ENCODE measurements at regions not wholly inside any gene's neighbourhood (a gene's known extent, or its start where the extent isn't known, plus 50 kb on each side); places are given as distances from the start of the nearest gene placed in this dataset.

GRCh38 chr13:58474581-58474980, 843.0 kb downstream of the PCDH17 start:
- H3K4me3 ChIP-seq (ENCODE audit: low read depth, low read length), result no peak overlapping the region
- H3K36me3 ChIP-seq, result no peaks in the 10 kb centered on the region
- no peak for DNase-seq
- H3K27me3 ChIP-seq (ENCODE audit: insufficient read depth, low read depth, severe bottlenecking), result no peaks in the 10 kb centered on the region
- TF ChIP-seq CTCF (IDR thresholded peaks at IDR 0.05; ENCODE audit: low read depth, low read length), result no peak
- no peaks in the 10 kb centered on the region for H3K9me3 ChIP-seq (ENCODE audit: severe bottlenecking)
- H3K27ac ChIP-seq, result no peak overlapping the region

DNA sequence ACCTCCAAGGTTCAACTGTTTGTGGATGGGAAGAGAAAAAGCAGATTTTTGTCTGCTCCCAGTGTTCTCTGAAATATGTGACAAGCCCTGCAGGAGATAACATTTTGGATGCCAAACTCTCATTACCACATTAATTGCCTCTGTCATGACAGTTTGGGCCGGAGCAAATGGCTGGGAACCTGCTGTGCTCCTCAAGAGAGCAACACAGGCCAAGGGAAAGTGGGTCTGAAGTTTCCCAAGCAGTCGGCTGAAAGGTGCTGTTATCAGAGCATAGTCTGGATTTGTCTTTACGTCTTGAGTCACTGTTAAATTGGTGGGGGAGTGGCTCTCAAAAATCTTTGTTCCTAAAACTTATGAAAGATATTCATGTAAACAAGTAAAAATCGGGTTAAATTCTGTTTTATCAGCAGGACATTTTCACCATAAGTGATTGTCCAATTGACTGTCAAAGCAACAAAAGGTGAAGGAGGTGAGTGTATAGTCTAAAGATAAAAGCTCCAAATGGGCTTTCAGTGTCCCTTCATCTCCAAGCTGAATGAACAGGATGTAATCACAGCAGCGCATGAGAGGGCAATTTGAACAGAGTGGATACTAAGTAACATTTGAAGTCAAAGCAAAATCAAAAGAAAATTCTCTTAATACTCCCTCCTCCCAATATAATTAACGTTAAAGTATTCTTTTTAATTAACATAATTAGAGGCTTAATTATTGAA, 844.8 kb downstream of the PCDH17 start:
- no peak overlapping the region for H3K4me3 ChIP-seq (ENCODE audit: low read depth, low read length)
- no peak for DNase-seq

GRCh38 chr13:58478858-58479257, 847.3 kb downstream of the PCDH17 start:
- no peaks in the 10 kb centered on the region for H3K27me3 ChIP-seq (ENCODE audit: insufficient read depth, low read depth, severe bottlenecking)
- no peaks in the 10 kb centered on the region for H3K36me3 ChIP-seq
- no peak for TF ChIP-seq CTCF (IDR thresholded peaks at IDR 0.05; ENCODE audit: low read depth, low read length)
- H3K9me3 ChIP-seq (ENCODE audit: severe bottlenecking), result no peaks in the 10 kb centered on the region
- no peak overlapping the region for H3K27ac ChIP-seq
- DNase-seq, result no peak
- H3K4me3 ChIP-seq (ENCODE audit: low read depth, low read length), result no peak overlapping the region

More for the DNA sequence above, 844.8 kb downstream of the PCDH17 start:
- Histone ChIP-seq H3K27me3 (ENCODE audit: insufficient read depth, low read depth, severe bottlenecking) (no peaks in the 10 kb centered on the region), H3K9me3 (ENCODE audit: severe bottlenecking) (no peaks in the 10 kb centered on the region), H3K27ac (no peak overlapping the region), H3K36me3 (no peaks in the 10 kb centered on the region)
- no peak for TF ChIP-seq CTCF (IDR thresholded peaks at IDR 0.05; ENCODE audit: low read depth, low read length)

GRCh38 chr13:58480061-58480460, 848.5 kb downstream of the PCDH17 start:
- no peaks in the 10 kb centered on the region for H3K9me3 ChIP-seq (ENCODE audit: severe bottlenecking)
- DNase-seq, result no peak
- H3K4me3 ChIP-seq (ENCODE audit: low read depth, low read length), result no peak overlapping the region
- H3K27me3 ChIP-seq (ENCODE audit: insufficient read depth, low read depth, severe bottlenecking), result no peaks in the 10 kb centered on the region
- no peaks in the 10 kb centered on the region for H3K36me3 ChIP-seq
- H3K27ac ChIP-seq, result no peak overlapping the region
- TF ChIP-seq CTCF (IDR thresholded peaks at IDR 0.05; ENCODE audit: low read depth, low read length), result no peak

- Histone ChIP-seq H3K27me3 (ENCODE audit: insufficient read depth, low read depth, severe bottlenecking) (no peaks in the 10 kb centered on the region), H3K36me3 (no peaks in the 10 kb centered on the region), H3K4me3 (ENCODE audit: low read depth, low read length) (no peak overlapping the region), H3K9me3 (ENCODE audit: severe bottlenecking) (no peaks in the 10 kb centered on the region), H3K27ac (no peak overlapping the region)
- DNase-seq, result no peak
- no peak for TF ChIP-seq CTCF (IDR thresholded peaks at IDR 0.05; ENCODE audit: low read depth, low read length)
Observed at GRCh38 chr13:58488251-58488650, 856.7 kb downstream of the PCDH17 start.

GRCh38 chr13:58495668-58496067, 864.1 kb downstream of the PCDH17 start:
- no peaks in the 10 kb centered on the region for H3K36me3 ChIP-seq
- no peak overlapping the region for H3K4me3 ChIP-seq (ENCODE audit: low read depth, low read length)
- TF ChIP-seq CTCF (IDR thresholded peaks at IDR 0.05; ENCODE audit: low read depth, low read length), result no peak
- no peak overlapping the region for H3K27ac ChIP-seq
- H3K9me3 ChIP-seq (ENCODE audit: severe bottlenecking), result no peaks in the 10 kb centered on the region
- no peak for DNase-seq
- H3K27me3 ChIP-seq (ENCODE audit: insufficient read depth, low read depth, severe bottlenecking), result no peaks in the 10 kb centered on the region

Measured in WERI-Rb-1 (cell line).